NCI-H345 treated with DMSO at 0.1 percent for 48 hours (cell line): ENCODE measurements at regions not wholly inside any gene's neighbourhood (a gene's known extent, or its start where the extent isn't known, plus 50 kb on each side); places are given as distances from the start of the nearest gene placed in this dataset.
"Not testable (repeated sequence)": the region's sequence is repeated elsewhere in the genome, so short reads cannot be mapped to it uniquely, and the experiment has no call there.

Experiments used
- DNase-seq: peaks from one replicate; lab custom pipeline; 2025; ENCODE audit not compliant: unreplicated experiment; lab: John Stamatoyannopoulos, UW

DNA sequence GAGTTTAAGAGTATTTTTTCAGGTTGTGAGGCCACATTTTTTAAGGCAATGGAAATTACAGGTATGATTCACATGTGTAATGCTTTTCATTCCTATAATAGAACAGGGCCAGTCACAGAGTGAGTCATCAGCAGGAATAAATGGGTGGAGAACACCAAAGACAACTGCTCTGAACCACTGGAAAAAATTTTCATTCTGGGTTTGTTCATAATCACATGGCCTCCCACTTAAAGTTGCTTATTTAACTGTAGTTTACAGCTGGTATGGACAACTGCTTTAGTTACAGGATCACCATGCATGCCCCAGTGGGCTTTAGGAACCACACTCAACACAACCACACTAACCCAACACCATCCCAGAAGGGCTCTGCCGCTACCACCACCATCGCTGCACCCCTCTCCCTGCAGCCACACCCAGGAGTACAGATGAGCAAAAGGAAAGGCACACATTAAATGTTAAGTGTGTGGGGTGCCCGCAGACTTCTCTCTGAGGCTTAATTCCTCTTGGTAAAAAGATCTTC lies 107.0 kb upstream of the DST start:
- no peak for DNase-seq

DNA sequence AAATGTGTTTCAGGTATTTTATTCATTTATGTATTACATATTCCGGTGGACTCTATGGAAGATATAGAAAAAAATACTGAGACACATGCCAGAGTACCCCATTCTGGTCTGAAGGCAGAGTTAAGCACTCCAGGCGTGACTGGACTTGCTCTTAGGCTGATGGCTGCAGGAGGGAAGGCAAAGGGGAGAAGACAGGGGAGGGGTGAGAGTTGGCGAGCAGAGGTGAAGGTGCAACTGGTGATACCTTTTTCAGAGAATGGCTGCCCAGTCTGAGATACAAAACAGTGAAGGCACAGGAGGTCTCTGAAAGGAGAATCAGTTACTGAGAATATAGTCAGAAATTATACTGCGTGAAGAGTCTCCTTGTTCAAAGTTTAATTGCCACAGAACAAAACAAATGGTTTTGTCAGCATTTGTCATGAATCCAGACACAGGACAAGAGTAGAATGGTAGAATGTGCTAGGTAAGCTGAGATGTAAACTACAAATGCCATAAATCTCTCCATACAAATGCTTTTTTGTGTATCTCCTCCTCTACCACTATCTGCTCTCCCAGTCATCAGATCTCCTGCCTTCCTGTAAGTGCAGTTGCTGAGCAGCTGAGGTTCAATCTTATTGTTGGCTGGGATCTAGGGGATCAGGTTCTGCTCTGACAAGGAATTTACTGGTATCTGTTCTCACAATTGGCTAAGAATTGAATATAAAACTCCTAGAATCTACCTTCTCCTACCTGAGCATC lies 104.2 kb upstream of the DST start:
- no peak for DNase-seq

DNA sequence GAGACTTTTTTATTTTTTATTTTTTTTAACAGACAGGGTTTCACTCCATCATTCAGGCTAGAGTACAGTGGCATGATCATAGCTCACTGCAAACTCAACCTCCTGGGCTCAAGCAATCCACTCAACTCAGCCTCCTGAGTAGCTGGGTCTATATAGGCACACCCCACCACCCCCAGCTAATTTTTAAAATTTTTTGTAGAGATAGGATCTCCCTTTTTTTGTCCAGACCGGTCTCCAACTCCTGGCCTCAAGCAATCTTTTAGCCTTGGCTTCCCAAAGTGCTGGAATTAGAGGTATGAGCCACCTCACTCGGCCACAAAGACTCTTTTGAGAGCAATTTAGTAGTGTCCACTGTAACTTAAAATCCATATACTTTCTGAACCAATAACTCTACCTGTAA lies 103.3 kb upstream of the DST start:
- DNase-seq, result no peak

DNA sequence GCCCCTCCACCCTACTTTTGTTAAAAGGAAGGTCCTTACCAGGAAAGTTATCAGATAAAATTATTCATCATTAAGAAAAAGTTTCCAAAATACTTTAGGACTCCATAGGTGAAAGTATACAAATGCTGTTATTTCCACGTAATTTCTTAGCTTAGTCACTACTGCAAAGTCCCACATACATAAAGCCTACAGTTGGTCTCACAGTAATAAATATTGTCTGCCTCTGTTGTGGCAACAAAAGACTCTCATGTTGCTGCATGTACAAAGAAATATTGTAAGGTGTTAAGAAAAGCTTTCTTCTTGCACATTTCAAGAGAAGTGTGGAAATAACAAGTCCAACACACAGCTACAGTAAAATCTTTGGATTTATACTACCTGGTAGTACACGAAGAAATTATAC lies 102.4 kb upstream of the DST start:
- no peak for DNase-seq

DNA sequence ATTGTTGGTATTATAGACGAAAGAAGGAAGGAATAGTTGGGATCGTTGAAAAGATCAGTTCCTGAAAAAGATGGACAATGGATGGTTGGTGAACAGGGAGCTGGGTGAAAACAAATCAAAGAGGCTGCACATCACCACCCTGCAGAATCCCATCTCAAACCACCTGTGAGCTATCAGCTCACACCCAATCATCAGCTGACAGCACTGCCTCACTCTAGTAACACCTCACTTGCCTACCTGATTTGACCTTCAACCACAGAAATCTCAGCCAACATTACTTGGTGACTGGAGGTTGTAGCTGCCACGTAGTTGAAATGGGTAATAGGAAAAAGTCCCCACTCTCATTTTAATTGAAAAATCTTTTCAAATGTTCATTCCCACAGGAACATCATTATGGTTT lies 101.8 kb upstream of the DST start:
- no peak for DNase-seq

DNA sequence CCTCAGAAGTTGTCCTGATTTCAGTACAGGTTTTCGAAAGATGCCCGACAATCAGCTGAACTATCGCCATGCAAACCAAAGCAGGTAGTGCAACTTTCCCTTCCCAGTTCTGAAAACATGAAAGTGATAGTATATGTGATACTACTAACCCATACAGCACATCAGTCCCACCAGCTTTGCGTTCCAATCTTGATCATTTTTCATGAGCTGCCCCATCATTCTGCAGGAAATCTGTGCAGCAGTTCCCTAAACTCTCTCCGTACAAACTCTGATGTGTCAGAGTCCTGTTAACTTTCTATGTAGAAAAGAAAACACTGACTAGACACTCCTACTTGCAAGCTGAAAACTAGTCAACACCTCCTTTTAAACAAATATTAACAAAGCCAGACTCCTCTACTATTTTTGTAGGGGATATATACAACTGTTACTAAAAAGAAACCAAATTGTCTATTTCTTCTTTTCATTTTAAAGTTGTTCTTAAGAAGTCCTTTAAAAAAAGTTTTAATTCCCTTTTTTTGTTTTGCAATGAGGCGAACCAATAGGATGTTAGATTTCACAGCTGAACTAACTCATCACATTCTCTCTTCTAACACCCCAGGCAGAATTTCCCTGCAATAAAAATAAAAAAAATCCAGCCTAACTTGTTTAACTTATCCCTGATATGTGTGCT lies 99.6 kb upstream of the DST start:
- no peak for DNase-seq

DNA sequence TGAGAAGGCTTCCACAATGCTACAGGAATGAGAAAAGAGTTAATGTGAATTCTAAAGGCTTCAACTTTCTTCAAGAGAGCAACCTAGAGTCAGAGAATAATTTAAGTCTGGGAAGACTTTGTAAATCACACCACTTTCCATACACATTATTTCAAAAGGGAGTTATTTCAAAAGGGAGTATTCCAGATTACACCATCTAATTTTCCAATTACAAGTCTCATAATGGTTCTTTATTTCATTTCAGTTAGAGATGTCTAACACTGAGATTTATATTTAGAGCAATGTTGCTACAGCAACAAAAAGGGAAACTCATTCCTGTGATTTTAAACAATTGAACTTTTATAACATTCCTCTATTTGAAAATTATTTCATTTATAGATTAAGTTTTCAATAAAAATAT lies 98.8 kb upstream of the DST start:
- no peak for DNase-seq

DNA sequence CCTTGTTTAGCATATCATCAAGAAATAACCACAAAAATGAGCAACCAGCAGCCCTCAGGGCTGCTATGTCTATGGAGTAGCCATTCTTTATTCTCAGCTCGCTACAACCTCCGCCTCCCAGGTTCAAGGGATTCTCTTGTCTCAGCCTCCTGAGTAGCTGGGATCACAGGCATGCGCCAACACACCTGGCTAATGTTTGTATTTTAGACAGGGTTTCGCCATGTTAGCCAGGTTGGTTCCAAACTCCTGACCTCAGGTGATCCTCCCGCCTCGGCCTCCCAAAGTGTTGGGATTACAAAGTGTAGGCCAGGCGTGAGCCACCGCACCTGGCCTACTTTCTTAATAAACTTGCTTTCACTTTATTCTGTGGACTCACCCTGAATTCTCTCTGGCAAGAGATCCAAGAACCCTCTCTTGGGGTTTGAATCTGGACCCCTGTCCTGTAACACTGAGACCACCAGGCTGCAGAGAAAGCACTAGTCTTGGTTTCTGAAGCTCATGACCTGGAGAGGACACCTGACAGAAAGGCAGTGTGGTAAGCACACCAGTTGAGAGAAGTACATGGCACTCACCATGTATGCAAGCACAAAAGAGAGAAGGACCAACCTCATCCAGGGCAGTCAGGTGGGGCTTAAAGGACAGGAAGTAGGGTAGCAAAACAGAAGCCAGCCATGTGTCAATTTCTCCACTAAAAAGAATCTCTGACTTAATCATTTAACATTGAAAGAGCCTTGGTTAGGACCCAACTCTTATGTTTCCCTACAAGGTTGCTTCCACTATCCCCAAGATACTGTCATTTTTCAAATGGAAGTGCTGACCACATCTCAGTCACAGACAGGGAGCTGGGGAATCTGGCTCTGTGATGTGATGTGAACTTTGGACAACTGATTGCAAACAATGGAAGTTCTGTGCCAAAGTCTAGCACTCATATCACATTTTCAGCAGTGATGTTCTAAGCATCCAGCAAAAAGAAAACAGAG lies 97.4 kb upstream of the DST start:
- DNase-seq, result no peak

DNA sequence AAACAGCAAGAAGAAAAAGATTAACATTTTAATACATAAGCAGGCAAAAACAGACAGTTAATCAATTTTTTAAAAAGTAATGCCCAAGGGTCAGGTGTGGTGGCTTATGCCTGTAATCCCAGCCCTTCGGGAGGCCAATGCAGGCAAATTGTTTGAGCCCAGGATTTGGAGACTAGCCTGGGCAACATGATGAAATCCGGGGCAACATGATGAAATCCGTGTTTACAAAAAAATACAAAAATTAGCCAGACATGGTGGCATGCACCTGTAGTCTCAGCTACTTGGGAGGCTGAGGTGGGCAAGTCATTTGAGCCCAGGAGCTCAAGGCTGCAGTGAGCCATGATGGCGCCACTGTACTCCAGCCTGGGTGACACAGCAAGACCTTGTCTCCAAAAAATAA lies 94.1 kb upstream of the DST start:
- no peak for DNase-seq

DNA sequence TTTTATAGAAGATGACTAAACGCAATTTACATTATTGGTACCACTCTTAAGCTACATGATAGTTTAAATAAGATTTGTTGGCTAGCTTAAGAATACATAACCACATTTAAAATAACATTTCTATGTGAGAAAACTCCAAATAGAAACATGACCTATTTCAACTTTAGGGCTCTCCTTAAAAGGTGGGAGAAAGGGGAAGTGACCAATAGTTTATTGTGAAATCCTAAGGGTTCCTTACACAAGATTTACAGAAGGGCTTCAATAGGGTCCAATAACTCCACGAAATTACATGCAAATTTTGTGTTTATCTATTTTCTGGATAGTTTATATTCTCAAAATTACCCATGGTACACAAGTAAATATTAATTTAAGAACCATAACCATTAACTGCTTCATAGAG lies 91.6 kb upstream of the DST start:
- no peak for DNase-seq

DNA sequence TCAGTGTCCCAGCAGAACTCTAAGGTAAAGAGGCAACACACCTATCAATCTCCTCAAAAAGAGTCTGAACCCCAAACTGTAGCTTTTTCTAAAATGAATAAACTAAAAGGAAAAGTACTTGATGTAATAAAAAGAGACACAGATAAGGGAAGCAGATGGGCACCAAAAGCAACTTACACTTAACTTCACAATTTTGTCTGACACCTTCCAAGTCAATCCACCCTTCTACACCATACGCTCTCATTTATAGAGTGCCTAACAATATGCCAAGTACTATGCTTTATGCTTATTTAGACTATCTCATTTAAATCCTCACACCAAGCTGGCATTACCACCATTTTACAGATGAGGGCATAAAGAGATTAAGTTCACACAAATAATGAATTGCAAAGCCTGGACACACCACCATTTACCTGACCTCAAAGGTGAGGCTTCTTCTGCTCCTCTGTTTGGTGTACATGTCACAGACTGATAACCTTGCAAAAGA lies 90.6 kb upstream of the DST start:
- no peak for DNase-seq

DNA sequence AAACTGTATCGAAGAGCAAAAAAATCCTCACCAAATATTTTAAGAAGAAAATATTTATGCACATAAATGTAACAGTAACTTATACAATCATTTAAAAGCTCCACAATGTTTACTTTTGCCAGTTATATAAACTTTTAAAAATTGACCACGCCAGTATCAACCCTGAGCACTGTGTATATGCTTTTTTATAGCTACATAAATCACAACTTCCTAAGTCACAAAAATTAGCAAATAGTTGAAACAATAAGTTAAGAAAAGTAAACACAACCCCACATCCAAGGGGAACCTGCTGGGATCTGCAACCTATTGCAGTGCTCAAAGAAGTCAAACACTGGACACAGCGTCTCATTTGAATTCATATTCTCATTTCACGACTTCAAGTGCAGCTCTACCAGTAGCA lies 89.8 kb upstream of the DST start:
- DNase-seq, result no peak

DNA sequence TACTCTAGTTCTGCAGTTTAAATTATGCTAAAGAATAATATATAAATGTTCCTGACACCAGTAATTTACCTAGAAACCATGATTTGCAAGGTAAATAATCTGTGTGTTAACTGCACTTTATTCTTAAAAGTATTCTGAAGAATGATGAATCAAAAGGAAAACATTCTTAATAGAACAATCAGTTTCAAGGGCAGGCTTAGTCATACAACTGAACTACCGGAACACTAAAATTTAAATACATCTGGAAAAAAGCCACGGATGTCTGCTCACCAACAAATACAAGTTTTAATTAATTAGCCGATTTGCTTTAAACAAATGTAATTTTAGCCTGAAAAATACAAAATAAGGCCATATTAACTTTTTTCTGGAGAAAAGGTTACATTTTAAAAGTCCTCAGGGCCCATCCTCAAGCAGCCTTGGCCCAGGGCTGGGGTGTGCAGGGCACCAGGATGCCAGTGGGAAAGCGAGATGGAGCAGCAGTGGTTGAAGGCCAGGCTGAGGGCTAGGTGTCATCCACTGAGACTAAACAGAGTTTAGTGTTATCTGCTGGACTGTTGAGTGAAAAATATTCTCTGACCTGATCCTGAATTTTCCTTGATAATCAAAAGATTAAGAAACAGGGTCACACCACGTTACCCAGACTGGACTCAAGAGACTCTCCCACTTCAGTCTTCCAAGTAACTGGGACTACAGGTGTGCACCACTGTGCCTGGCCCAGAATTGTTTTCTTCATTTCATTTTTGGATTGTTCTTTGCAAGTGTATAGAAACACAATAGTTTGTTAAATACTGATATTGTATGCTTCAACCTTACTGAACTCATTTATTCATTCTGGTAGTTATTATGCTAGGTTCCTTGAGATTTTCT lies 88.2 kb upstream of the DST start:
- no peak for DNase-seq

DNA sequence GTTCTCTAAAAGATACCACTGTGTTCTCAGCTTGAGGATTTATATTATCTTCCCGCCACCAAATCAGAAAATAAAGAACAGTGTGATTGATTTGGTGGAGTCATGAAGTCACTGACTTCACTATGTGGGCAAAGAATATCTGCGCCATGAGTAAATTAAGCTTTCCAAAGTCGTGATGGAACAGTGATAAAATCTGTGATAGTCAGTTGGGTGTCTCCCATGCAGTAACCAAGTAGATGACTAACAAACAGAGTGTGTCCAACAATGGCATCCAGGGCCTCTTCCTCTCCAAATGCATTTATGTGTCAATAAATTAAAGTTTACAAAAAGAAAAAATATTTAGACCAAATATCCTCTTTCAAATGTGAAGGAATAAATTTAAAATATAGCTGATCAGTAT lies 87.0 kb upstream of the DST start:
- DNase-seq, result no peak

DNA sequence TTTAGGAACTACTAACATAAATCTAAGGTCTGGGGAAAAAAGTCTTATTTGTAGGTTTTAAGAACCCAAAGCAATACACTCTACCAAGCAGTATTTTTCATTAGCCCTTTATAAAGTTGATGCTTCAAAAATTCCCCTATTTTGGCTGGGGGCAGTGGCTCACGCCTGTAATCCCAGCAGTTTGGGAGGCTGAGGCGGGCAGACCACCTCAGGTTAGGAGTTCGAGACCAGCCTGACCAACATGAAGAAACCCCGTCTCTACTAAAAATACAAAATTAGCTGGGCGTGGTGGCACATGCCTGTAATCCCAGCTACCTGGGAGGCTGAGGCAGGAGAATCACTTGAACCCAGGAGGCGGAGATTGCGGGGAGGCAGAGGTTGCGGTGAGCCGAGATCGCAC lies 86.5 kb upstream of the DST start:
- not testable (repeated sequence) for DNase-seq

DNA sequence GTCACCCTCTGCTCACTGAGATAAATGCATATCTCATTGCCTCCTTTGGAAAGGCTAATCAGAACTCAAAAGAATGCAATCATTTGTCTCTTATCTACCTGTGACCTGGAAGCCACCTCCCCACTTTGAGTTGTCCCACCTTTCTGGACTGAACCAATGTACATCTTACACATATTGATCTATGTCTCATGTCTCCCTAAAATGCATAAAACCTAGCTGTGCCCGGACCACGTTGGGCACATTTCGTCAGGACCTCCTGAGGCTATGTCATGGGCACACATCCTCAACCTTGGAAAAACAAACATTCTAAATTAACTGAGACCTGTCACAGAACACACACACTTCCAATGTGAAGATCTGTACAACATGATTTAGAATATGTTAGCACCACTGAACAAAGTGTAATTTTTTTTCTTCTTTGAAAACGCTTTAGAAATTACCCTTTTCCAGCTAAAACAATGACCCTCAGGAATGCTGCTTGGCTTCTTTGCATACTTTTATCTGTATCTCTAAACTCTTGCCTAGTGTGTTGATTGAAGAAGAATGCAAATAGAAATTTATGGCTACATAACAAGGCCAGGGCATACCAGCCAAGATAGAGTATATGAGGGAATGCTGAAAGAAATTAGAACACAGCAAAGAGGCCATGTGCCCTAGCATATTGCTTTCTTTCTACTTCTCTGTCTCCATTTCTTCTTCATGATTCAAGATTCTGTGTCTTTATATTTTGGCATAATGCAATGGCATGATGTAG lies 84.6 kb upstream of the DST start:
- DNase-seq, result no peak

DNA sequence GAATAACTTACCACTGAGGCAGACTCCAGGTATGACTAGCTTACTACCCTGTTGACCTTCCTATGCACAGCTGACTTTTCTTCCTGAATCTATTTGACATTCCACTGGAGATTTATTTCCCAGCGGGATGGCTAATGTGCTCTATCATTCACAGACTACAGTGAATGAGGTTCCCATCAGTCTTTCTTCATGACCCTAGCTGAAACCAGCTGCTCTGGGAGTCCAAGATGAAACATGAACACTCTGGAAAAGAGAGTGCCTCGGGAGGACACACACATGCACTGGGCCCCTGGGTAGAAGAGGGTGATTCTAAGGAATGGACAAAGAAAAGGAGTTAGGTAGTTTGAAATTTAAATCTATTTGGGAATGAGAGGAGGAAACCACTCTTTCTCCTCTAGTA lies 82.6 kb upstream of the DST start:
- no peak for DNase-seq

DNA sequence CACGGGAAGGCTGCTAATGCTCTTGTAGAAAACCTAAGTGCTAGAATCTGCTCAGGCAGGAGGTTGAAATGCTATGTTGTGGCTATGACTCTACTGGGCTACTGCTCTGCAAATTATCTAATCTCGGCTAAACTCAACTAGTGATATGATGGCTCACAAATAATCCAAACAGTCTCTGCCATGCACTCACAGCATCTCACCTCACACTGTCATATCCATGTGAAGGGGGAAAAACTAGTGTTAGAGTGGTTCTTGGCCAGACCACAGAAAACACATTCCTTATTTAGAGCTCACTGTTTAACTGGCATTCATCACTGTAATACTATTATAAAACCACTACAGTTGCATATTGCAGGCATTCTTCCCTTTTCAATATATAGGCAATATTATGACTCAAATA lies 81.8 kb upstream of the DST start:
- no peak for DNase-seq

DNA sequence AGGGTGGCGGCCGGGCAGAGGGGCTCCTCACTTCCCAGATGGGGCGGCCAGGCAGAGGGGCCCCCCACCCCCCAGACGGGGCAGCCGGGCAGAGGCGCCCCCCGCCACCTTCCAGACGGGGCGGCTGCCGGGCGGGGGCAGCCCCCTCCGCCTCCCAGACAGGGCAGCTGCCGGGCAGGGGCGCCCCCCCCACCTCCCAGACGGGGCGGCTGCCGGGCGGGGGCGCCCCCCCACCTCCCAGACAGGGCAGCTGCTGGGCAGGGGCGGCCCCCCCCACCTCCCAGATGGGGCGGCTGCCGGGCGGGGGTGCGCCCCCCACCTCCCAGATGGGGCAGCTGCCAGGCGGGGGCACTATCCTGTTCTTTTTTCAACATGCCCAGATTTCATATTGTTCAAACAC lies 78.2 kb upstream of the DST start:
- no peak for DNase-seq

DNA sequence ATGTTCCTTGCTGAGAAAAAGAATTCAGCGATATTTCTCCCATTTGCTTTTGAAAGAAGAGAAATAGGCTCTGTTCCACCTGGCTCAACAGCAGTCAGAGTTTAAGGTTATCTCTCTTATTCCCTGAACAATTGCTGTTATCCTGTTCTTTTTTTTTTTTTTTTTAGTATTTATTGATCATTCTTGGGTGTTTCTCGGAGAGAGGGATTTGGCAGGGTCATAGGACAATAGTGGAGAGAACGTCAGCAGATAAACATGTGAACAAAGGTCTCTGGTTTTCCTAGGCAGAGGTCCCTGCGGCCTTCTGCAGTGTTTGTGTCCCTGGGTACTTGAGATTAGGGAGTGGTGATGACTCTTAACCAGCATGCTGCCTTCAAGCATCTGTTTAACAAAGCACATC lies 77.5 kb upstream of the DST start:
- DNase-seq, result not testable (repeated sequence)
